HFF-Myc (cell line): ENCODE measurements at regions not wholly inside any gene's neighbourhood (a gene's known extent, or its start where the extent isn't known, plus 50 kb on each side); places are given as distances from the start of the nearest gene placed in this dataset.

Source experiments
- DNase-seq: peaks from one replicate; pipeline ENCODE4 v3.0.0-alpha.2; 2011; ENCODE audit warnings: low read depth; ENCODE audit errors: extremely low read depth
- H3K4me3 ChIP-seq: replicated peaks from 2 replicates; pipeline ENCODE4 v1.5.1; 2011; ENCODE audit warnings: low read depth, mild to moderate bottlenecking, control low read depth, low read length
- CTCF ChIP-seq: IDR thresholded peaks from 2 replicates; pipeline ENCODE4 v1.5.1; 2012; ENCODE audit warnings: mild to moderate bottlenecking, low read depth, low read length, control low read depth; ENCODE audit errors: missing control alignments

- H3K4me3 ChIP-seq, result no peak overlapping the region
- DNase-seq, result no peak
- TF ChIP-seq CTCF, result no peak
These were observed 394.5 kb upstream of the PKN2 start for GRCh38 chr1:88289401-88290102.

GRCh38 chr1:88291611-88292354 lies 392.3 kb upstream of the PKN2 start:
- DNase-seq, result no peak
- H3K4me3 ChIP-seq, result no peak overlapping the region
- TF ChIP-seq CTCF, result no peak

GRCh38 chr1:88293691-88294190 lies 390.3 kb upstream of the PKN2 start:
- H3K4me3 ChIP-seq, result no peak overlapping the region
- no peak for DNase-seq
- no peak for TF ChIP-seq CTCF

GRCh38 chr1:88296227-88296626 lies 387.8 kb upstream of the PKN2 start:
- TF ChIP-seq CTCF, result no peak
- DNase-seq, result no peak
- no peak overlapping the region for H3K4me3 ChIP-seq

GRCh38 chr1:88296642-88297041 lies 387.4 kb upstream of the PKN2 start:
- no peak overlapping the region for H3K4me3 ChIP-seq
- DNase-seq, result no peak

GRCh38 chr1:88298506-88298905 lies 385.6 kb upstream of the PKN2 start:
- no peak for DNase-seq
- TF ChIP-seq CTCF, result no peak
- no peak overlapping the region for H3K4me3 ChIP-seq

More at GRCh38 chr1:88296642-88297041, 387.4 kb upstream of the PKN2 start:
- TF ChIP-seq CTCF, result no peak
